DMS53 treated with DMSO at 0.1 percent for 48 hours (cell line): ENCODE measurements at regions not wholly inside any gene's neighbourhood (a gene's known extent, or its start where the extent isn't known, plus 50 kb on each side); places are given as distances from the start of the nearest gene placed in this dataset.
"Not testable (repeated sequence)": the region's sequence is repeated elsewhere in the genome, so short reads cannot be mapped to it uniquely, and the experiment has no call there.

Source experiments
- DNase-seq: peaks from one replicate; lab custom pipeline; 2025; ENCODE audit not compliant: unreplicated experiment; lab: John Stamatoyannopoulos, UW

DNA sequence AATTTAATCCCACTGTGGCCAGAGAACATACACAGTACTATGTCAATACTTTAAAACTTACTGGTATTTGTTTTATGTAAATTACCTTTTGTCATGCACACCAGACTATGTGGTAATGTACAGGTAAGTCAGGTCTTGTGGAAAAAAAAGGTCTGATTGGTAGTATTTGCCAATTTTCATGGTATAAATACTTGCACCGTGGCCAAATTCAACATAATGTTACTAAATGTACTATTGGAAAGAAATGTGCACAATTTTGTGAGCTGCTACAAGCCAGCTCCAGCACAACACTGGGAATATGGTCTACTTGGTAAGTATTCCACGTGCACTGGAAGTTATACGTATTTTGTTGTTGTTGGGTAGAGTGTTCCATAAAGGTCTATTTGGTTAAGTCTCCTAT is 392.5 kb downstream of the RPS24 start:
- DNase-seq, result no peak

DNA sequence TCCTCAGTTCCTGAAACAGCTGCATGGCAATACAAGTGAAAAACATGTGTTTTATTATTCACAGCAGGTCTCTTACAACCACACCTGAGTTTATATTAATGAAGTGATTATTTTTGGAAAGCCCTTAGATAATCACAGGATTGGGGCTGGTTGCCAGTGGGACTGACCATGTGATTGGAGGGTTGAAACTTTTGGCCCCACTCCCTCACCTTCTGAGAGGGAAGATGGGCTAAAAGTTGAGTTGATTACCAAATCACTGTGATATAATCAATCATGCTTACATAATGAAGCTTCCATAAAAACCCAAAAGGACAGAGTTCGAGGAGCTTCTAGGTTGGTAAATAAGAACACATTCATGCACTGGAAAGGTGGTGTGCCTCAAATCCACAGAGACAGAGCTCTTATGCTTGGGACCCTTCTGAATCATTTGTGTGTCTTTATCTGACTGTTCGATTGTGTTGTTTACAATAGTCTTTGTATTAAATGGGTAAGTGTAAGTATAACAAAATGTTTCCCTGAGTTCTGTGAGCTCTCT is 393.9 kb downstream of the RPS24 start:
- DNase-seq, result no peak

DNA sequence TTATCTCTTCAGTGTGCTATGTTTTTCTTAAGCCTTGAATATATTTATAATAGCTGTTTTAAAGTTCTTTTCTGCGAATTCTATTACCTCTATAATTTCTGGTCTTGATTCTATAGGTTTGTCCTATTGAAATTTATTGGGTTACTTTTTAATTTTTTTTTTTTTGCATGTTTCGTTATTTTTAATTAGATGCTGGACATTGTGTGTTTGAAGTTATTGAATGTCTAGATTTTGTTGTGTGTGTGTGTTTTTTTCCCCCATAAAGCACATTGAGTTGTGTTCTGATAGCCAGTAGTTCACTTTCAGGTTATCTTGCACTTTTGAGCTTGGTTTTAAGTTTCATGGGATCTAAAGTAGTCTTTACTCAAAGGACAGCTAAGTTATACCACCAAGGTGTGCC is 394.9 kb downstream of the RPS24 start:
- no peak for DNase-seq

DNA sequence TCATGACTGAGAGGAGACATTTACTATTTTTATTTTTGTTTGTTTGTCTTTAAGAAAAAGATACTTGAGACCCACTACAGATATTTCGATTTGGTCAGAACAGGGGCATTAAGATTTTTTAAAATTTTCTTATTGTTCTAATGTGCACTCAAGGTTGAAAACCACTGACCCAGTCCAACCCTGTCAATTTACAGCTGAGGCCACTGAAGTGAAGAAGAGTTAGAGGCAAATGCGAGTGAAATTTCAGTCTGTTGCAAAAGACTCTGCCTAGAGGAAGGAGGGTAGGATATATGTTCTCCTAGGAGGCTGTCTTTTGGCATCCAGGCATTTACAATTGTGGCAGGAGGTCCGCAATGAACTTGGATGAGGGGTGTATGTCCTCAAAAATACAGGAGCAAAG is 396.3 kb downstream of the RPS24 start:
- no peak for DNase-seq

DNA sequence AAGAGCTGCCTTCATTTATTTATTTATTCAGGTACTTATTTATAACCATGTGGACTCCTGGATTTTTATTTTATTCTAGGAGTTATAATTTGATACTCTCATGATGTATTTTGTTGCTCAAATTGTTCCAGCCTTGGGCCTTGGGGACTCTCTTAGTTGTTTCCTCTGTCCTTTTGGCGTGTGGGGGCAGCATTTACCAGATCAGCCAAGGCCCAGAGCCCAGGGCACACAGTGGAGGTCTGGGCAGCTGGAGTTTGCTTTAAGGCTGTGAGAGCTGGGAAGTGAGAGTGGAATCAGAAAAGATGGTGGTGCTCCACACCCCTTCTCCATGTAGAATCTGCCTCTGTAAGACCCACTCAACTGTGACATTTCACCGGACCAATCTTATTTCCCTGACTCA is 398.9 kb downstream of the RPS24 start:
- no peak for DNase-seq

DNA sequence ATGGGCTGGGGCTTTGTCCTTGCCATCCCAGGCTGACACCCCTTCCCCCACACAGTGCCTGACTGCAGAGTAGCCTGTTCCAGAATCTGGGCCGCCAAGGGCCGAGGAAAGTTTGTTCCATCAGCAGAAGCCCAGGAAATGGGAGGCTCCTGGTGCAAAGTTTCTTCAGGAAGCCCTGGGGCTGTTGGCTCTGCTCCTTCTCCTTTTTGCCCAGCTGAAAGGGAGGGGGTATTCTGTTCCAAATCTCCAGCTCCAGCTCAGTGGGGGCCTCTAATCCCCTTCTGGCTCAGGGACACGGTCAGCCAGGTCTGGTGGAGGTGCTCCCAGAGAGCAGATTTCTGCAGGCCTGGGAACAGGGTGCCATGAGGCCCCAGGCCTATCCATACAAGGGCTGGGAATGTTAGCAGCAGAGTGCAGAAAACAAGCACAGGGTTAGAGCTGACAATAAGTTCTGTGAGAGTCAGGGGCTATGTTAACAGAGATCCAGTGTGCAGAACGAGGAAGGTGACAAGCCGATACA is 399.5 kb downstream of the RPS24 start:
- DNase-seq, result no peak

DNA sequence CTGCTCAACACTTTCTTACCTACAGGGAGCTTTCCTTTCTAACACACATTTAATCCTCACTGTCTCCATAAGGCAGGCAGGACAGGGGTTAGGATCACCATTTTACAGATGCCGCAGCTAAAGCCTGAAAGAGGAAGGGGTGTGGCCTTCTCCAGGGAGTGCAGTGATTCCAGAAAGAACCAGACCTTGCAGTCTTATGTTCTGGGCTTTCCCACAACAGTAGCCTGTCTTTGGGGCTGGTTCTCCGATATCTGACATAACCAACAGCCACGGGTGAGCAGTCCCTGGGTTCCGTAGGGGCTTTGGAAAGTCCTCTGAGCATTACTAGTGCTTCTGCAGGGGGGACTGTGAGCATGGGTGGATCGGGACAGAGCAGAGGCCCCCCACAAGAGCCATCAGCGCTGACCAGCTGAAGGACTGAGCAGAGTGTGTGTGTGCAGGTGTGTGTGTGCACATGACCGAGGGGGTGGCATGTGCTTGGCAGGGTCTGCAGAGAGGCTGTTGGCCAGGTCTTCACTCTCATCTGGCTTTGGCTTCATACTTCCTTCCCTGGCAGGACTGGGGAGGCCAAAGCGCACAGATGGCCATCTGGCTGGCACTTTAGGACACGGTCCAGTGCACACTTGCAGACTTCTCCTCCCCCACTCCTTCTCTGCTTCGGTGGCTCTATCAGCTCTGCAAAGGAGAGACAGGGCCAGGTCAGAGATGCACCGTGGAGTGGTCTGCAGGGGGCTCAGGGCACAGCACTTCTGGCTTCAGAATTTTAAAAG is 400.3 kb downstream of the RPS24 start:
- DNase-seq, result peak; percentile 61

DNA sequence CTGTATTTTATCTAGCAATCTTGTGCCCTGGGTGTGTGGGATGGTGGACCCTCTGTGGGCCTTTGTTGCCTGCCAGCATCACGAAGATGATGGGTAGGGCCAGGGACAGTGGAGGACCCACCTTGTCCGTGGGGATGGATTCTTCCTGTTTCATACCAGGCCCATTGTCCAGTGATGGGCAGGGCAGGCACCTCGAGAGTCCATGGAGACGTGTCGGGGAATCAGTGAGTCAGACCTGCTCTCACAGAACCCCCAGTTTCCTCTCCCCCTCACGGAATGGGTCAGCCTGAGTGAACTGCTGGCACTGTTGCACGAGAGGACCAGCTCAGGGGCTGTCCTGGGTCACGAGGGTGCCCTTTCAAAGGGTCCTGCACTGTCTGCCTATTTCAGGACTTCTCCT is 401.2 kb downstream of the RPS24 start:
- DNase-seq, result no peak

DNA sequence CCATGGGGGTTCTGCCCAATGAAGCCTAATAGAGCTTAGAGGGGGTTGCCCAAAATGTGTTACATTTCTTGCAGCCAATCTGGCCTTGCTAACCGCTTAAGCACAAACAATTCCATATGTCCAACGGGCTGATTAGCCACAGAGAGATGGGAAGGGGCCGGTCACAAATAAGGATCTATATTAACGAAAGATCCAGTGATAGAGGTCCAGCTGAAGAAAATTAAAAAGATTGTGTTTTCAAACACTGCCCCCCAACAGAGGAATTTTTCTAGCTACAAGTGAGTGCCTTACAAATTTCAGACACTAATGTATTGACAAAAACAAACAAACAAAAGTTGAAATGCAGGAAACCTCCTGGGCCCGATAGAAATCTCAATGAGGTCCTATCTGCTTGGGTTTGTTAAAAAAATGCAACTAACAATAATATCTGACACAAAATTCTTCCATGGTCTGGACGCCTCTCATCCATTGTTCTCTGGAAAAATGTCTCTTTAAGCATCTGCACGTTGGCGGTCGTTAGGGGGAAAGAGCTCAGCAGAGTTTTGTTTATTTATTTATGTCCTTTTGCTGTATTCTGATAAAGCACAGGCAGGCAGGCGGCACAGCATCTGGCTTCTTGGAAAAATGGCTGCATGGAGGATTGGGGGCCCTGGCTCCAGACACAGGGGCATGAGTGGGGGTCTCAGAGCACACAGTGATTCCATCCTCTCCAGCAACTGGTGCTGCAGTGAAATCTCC is 402.0 kb downstream of the RPS24 start:
- DNase-seq, result no peak

DNA sequence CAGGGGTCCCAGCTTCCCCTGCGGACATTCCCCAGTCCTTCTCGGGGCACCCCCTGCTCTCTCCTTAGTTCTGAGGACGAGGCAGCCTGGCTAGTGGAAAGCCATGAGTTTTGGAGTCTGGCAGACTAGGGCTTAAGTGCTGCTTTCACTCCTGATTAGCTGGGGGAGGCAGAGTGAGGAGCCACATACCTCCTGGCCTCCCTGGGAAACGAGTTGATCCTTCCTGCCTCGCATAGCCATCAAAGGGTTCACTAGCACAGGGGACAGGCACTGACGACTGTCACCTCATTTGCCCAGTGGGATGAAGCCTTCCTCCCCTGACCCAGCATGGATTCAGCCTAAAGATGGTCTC is 402.5 kb downstream of the RPS24 start:
- DNase-seq, result no peak

DNA sequence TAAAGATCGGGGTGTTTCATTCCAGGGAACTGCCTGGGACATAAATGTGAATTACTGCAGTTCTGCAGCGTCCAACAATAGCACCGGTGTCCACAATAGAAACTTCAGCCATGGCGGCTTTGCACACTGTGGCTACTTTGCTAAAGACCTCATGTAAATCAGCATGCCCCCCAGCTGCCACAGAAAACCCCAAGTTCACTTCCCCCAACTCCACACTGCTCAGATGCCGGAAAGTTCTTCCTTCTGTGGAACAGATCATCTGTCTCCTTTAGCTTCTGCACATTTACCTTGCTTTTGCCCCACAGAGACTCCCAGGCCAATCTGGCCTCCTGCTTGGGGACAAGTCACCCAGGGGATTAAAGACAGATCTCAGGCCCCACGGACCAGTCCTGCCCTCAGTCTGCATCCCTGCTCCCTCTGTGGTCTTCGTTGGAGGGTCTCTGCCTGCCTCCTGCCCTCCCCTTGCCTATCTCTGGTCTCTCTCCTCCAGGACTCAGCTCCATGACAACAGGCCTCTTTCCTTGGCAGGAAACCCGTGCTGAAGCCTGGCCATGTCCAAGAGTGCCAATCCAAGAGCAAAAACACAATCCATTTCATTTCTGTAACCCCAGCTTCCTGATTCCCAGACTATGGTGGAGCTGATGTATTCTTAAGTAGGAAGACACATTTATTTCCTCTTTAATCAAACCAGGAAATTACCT is 403.2 kb downstream of the RPS24 start:
- no peak for DNase-seq

DNA sequence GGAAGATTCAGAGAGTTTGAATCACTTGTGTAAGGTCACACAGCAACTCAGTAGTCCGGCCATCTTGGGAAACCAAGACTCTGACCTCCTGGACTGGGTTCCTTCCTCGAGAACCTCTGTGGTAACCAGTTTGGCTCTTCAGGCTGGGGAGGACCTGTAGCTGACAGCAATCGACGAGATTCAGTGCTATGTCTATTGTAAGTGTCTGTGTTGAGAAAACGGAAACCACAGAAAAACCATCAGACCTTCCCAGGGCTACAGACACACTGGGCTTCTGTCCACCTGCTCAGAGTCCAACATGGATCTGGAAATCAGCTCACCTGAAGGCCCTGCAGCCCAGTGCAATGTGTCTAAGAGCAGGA is 403.7 kb downstream of the RPS24 start:
- no peak for DNase-seq

DNA sequence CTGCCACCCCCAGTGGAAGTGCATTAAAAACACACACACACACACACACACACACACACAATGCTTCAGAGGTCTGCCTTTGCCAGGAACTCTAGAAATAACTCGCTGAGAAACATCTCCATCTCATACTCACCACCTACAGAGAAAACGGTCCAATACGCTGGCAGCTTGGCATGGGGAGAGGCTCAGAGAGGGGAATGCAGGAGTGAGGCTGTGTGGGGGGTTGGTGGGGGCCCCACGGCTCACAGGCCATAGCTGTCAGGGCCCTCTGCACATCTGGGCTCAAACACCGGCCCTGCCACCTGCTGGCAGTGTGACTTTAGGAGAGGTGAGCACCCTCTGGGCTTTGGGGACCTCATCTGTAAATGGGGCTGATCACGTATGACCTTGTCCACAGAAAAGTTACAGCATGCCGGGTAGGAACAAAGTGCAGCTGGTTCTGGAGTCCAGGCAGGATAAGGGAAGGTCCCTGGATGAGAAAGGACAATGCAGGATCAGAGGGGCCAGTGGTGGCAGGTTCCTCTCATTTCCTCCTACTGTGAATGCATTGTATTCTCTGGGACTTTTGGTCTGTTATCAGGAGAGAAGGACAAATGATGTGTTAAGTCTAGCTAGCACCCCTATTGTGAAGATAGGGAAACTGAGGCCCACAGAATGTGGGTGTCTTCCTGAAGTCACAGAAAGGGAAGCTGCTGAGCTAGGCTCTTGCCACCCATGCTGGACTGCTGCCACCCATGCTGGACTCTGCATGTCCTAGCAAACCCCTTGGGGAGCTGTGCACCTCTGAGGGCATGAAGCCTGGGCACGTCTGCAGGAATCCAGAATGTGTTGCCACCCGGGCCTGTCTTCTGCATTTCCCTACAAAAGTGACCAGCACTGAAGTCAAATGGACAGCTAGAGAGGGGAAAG is 404.6 kb downstream of the RPS24 start:
- DNase-seq, result no peak

DNA sequence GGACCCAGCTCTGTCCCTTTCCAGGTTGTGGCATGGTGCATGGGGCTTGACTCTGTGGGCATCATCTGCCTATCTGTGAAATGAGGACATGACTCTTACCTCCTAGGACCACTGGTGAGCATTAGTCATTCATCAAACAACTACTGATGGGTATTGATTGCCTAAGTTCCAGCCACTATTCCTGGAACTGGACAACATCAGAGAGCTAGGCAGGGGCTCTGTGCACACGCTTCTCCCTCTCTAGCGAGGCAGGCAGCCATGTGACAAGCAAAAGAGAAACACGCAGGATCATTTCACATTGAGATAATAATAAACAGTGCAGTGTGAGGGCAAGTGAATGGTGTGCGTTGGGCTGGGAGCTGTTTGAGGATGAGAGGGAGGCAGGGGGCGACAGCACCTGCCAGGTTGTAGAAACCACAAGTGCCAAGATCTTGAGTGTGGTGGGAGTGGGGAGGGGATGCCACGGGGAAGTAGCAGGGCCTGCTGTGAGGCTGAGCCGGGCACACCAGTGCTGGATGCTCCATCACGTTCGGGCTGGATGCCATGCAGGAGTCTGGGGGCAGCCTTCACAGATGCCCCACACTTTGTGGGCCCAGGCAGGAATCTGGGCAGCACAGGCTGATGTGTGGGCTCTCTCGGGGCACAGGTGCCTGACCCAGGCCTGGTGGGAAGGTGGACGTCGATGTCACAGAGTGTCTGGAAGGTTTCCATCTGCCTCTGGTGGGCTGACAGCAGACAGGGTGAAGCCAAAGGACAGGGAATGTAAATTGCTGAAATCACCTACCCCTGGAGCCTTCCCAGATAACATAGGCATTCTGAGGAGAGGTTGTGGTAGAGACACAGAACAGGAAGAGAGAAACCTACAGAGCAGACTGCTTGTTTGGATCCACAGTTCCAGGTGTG is 405.5 kb downstream of the RPS24 start:
- DNase-seq, result no peak

DNA sequence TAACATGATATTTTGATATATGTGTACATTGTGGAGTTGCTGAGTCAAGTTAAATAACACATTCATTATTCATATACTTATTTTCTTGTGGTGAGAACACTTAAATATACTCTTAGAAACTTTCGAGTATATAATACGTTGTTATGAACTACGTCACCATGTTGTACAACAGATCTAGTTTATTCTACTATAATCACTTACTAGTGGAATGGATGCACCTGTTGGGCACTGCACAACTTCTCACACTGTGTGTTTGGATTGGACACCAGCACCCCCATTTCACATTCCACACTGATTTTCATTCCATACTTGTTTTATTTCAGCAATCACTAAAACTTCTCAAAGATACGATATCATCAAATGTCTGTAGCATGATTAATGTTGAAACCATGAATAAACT is 407.3 kb downstream of the RPS24 start:
- DNase-seq, result no peak

DNA sequence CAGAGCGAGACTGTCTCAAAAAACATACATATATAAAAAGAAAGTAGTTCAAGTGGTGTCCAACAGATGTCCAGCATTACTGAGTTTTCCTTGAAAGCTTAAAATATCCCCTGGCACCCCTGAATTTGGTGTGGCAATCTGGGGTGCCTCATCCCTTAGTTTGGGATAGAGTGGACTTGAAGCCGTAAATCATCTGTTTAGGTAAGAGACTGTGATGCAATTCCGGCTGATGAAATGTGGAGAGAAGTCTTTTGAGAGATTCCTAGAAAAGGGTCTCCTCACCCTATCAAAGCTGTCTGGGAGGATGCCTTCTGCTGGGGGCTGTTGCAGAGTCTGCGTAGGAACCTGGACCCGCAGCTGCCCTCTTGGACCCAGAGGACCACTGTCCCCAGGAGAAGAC is 408.0 kb downstream of the RPS24 start:
- DNase-seq, result no peak

DNA sequence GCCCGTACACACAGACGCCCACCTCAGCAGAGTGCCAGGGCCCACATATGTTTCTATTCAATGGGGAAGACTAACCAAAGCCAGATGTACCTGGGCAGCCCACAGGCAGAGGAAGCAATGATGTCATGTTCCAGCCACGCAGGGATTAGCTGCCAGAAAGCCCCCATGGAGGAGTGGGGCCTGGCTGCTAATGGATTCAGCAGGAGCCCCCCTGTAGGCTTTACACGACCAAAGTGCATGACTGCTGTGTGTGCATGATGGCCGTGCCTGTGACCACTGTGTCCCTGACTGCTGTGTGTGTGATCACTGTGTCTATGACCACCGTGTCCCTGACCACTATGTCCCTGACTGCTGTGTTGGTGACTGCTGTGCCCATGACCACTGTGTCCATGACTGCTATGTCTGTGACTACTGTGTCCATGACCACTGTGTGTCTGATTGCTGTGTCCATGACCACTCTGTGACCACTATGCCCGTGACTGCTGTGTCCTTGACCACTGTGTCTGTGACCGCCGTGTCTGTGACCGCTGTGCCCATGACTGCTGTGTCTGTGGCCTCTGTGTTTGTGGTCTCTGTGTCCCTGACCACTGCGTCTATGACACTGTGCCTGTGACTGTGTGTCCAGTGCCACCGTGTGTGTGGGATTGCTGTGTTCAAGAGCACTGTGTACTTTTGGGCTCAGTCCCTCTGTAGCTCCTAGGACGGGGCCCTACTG is 409.3 kb downstream of the RPS24 start:
- no peak for DNase-seq

DNA sequence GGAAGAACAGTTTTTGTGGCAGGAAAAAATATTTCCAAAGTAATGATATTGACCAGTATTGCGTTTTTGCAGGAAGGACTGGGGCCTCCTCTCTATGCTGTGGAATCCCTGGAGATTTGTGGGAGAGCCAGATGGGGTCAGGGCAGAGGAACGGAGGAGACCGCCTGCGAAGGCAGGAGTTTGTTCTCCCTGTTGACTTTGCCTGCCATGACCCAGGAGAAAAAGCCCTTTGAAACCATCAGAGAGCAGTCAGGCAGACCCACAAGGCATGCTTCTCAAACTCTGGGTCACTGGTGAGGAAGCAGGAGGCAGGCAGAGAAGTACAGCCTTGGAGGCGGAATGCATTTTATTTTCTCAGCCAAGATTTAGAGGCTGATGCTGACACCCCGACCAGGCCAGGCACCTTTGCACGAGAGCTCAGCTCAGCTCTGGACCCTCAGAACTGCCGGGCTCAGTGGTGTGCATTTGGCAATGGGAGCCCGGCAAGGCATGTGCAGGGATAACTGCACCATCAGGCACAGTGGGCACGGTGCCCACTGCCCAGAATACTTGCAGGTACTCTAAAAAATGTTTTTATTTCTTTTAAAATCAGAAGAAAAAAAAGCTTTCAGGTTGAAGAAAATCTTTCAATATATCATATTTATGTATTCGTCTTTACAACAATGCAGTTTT is 410.4 kb downstream of the RPS24 start:
- no peak for DNase-seq

DNA sequence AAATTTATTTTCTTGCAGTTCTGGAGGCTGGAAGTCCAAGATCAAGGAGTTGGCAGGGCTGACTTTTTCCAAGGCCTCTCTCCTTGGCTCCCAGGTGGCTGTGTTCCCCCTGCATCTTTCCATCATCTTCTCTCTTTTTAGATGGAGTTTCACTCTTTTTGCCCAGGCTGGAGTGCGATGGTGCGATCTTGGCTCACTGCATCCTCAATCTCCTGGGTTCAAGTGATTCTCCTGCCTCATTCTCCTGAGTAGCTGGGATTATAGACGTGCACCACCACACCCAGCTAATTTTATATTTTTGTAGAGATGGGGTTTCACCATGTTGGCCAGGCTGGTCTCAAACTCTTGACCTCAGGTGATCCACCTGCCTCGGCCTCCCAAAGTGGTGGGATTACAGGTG is 411.1 kb downstream of the RPS24 start:
- not testable (repeated sequence) for DNase-seq
